ENCODE measurements at regions not wholly inside any gene's neighbourhood (a gene's known extent, or its start where the extent isn't known, plus 50 kb on each side); places are given as distances from the start of the nearest gene placed in this dataset.

- no peak for DNase-seq
- TF ChIP-seq GATA1 (IDR thresholded peaks at IDR 0.05; ENCODE audit: low read depth, low read length) (no peak), POLR2A (IDR thresholded peaks at IDR 0.05; ENCODE audit: low read length) (no peak)
These were observed 447.5 kb downstream of the IGSF11 start for GRCh38 chr3:118587037-118587741.

GRCh38 chr3:118587847-118588246 lies 446.8 kb downstream of the IGSF11 start:
- TF ChIP-seq POLR2A (IDR thresholded peaks at IDR 0.05; ENCODE audit: low read length) (no peak), GATA1 (IDR thresholded peaks at IDR 0.05; ENCODE audit: low read depth, low read length) (no peak)
- no peak for DNase-seq

- TF ChIP-seq GATA1 (IDR thresholded peaks at IDR 0.05; ENCODE audit: low read depth, low read length) (no peak), POLR2A (IDR thresholded peaks at IDR 0.05; ENCODE audit: low read length) (no peak)
These were observed 441.4 kb downstream of the IGSF11 start for GRCh38 chr3:118593277-118593670.

GRCh38 chr3:118597184-118597583 lies 437.5 kb downstream of the IGSF11 start:
- DNase-seq, result no peak
- TF ChIP-seq GATA1 (IDR thresholded peaks at IDR 0.05; ENCODE audit: low read depth, low read length) (no peak), POLR2A (IDR thresholded peaks at IDR 0.05; ENCODE audit: low read length) (no peak)

More at GRCh38 chr3:118593277-118593670, 441.4 kb downstream of the IGSF11 start:
- no peak for DNase-seq

GRCh38 chr3:118607915-118608820 lies 426.5 kb downstream of the IGSF11 start:
- no peak for DNase-seq
- no peak for TF ChIP-seq GATA1 (IDR thresholded peaks at IDR 0.05; ENCODE audit: low read depth, low read length)
- TF ChIP-seq POLR2A (IDR thresholded peaks at IDR 0.05; ENCODE audit: low read length), result no peak

GRCh38 chr3:118618247-118619040 lies 416.2 kb downstream of the IGSF11 start:
- TF ChIP-seq GATA1 (IDR thresholded peaks at IDR 0.05; ENCODE audit: low read depth, low read length) (no peak), POLR2A (IDR thresholded peaks at IDR 0.05; ENCODE audit: low read length) (no peak)
- DNase-seq, result no peak

GRCh38 chr3:118626453-118626852 lies 408.2 kb downstream of the IGSF11 start:
- DNase-seq, result no peak
- TF ChIP-seq POLR2A (IDR thresholded peaks at IDR 0.05; ENCODE audit: low read length) (no peak), GATA1 (IDR thresholded peaks at IDR 0.05; ENCODE audit: low read depth, low read length) (no peak)

- no peak for TF ChIP-seq GATA1 (IDR thresholded peaks at IDR 0.05; ENCODE audit: low read depth, low read length)
- no peak for TF ChIP-seq POLR2A (IDR thresholded peaks at IDR 0.05; ENCODE audit: low read length)
- DNase-seq, result peak; percentile 54 to 70
These were observed 405.8 kb downstream of the IGSF11 start for GRCh38 chr3:118628704-118629341.

- no peak for DNase-seq
- TF ChIP-seq POLR2A (IDR thresholded peaks at IDR 0.05; ENCODE audit: low read length) (no peak), GATA1 (IDR thresholded peaks at IDR 0.05; ENCODE audit: low read depth, low read length) (no peak)
These were observed 404.8 kb downstream of the IGSF11 start for GRCh38 chr3:118629821-118630220.

GRCh38 chr3:118635711-118636110 lies 398.9 kb downstream of the IGSF11 start:
- TF ChIP-seq POLR2A (IDR thresholded peaks at IDR 0.05; ENCODE audit: low read length), result no peak
- no peak for TF ChIP-seq GATA1 (IDR thresholded peaks at IDR 0.05; ENCODE audit: low read depth, low read length)
- DNase-seq, result no peak

- TF ChIP-seq GATA1 (IDR thresholded peaks at IDR 0.05; ENCODE audit: low read depth, low read length) (no peak), POLR2A (IDR thresholded peaks at IDR 0.05; ENCODE audit: low read length) (no peak)
- no peak for DNase-seq
These were observed 397.8 kb downstream of the IGSF11 start for GRCh38 chr3:118636841-118637240.

- no peak for DNase-seq
- TF ChIP-seq GATA1 (IDR thresholded peaks at IDR 0.05; ENCODE audit: low read depth, low read length), result no peak
- no peak for TF ChIP-seq POLR2A (IDR thresholded peaks at IDR 0.05; ENCODE audit: low read length)
These were observed 396.8 kb downstream of the IGSF11 start for GRCh38 chr3:118637846-118638245.

- TF ChIP-seq POLR2A (IDR thresholded peaks at IDR 0.05; ENCODE audit: low read length), result no peak
- no peak for TF ChIP-seq GATA1 (IDR thresholded peaks at IDR 0.05; ENCODE audit: low read depth, low read length)
- no peak for DNase-seq
These were observed 393.0 kb downstream of the IGSF11 start for GRCh38 chr3:118641608-118642007.
